Medulla oblongata (tissue), 1 donor: ENCODE measurements at regions not wholly inside any gene's neighbourhood (a gene's known extent, or its start where the extent isn't known, plus 50 kb on each side); places are given as distances from the start of the nearest gene placed in this dataset.

Source experiments
- DNase-seq: peaks from one replicate; pipeline ENCODE4 v3.0.0-alpha.2; 2015; ENCODE audit errors: extremely low spot score

- DNase-seq: no peak
These were observed 87.3 kb upstream of the STEAP1B start for GRCh38 chr7:22587322-22587721.

- DNase-seq: no peak
These were observed 86.8 kb upstream of the STEAP1B start for GRCh38 chr7:22586786-22587140.

- no peak for DNase-seq
These were observed 86.3 kb upstream of the STEAP1B start for GRCh38 chr7:22586101-22586785.

- peak; percentile 62 for DNase-seq
These were observed 84.2 kb upstream of the STEAP1B start for GRCh38 chr7:22584179-22584578.

- DNase-seq: no peak
These were observed 83.1 kb upstream of the STEAP1B start for GRCh38 chr7:22582863-22583622.

GRCh38 chr7:22581099-22581498 lies 81.1 kb upstream of the STEAP1B start:
- DNase-seq: no peak

GRCh38 chr7:22579961-22580360 lies 80.0 kb upstream of the STEAP1B start:
- no peak for DNase-seq

- no peak for DNase-seq
These were observed 78.2 kb upstream of the STEAP1B start for GRCh38 chr7:22578007-22578733.

GRCh38 chr7:22577470-22578001 lies 77.5 kb upstream of the STEAP1B start:
- DNase-seq: peak; percentile 79

GRCh38 chr7:22576612-22577469 lies 76.9 kb upstream of the STEAP1B start:
- DNase-seq: no peak

GRCh38 chr7:22574754-22575520 lies 74.9 kb upstream of the STEAP1B start:
- no peak for DNase-seq

- no peak for DNase-seq
These were observed 72.9 kb upstream of the STEAP1B start for GRCh38 chr7:22572937-22573336.

GRCh38 chr7:22572292-22572691 lies 72.3 kb upstream of the STEAP1B start:
- no peak for DNase-seq

GRCh38 chr7:22571766-22572165 lies 71.8 kb upstream of the STEAP1B start:
- no peak for DNase-seq

- peak; percentile 80 for DNase-seq
These were observed 69.8 kb upstream of the STEAP1B start for GRCh38 chr7:22569586-22570321.

- no peak for DNase-seq
These were observed 66.6 kb upstream of the STEAP1B start for GRCh38 chr7:22566592-22566991.

GRCh38 chr7:22566176-22566575 lies 66.2 kb upstream of the STEAP1B start:
- DNase-seq: no peak

- DNase-seq: peak; percentile 57
These were observed 65.4 kb upstream of the STEAP1B start for GRCh38 chr7:22565315-22565811.

GRCh38 chr7:22564511-22565045 lies 64.6 kb upstream of the STEAP1B start:
- peak; percentile 56 for DNase-seq
